Uterus (tissue), 3 donors: ENCODE measurements at regions not wholly inside any gene's neighbourhood (a gene's known extent, or its start where the extent isn't known, plus 50 kb on each side); places are given as distances from the start of the nearest gene placed in this dataset.

Experiments
- DNase-seq, 2 donors: peaks; one replicate each; pipeline ENCODE4 v3.0.0-alpha.2; 2019 to 2020
- H3K27ac ChIP-seq, 2 donors: fragments of 200-600 bp; sonication (generic); 1 replicate in 1 of 2; 2 replicates in 1 of 2; pipeline ENCODE4 v1.5.1; 2016 to 2018
- H3K27me3 ChIP-seq, 2 donors: fragments of 200-600 bp; sonication (generic); one replicate each; pipeline ENCODE4 v1.5.1; 2018 to 2019; ENCODE audit warnings: control low read depth in 1 of 2
- H3K36me3 ChIP-seq, 2 donors: fragments of 200-600 bp; sonication (generic); one replicate each; pipeline ENCODE4 v1.5.1; 2019; ENCODE audit warnings: control low read depth in 1 of 2
- H3K4me1 ChIP-seq, 2 donors: fragments of 200-600 bp; sonication (generic); one replicate each; pipeline ENCODE4 v1.5.1; 2018 to 2019; ENCODE audit warnings: control low read depth in 1 of 2
- H3K4me3 ChIP-seq, 2 donors: fragments of 200-600 bp; sonication (generic); 1 replicate in 1 of 2; 2 replicates in 1 of 2; pipeline ENCODE4 v1.5.1; 2018 to 2019; ENCODE audit warnings: mild to moderate bottlenecking in 1 of 2
- H3K9me3 ChIP-seq, 2 donors: fragments of 200-600 bp; sonication (generic); one replicate each; pipeline ENCODE4 v1.5.1; 2019; ENCODE audit warnings: control low read depth in 1 of 2
- POLR2A ChIP-seq, 2 donors: fragments of 450-650 bp; IDR thresholded peaks; one replicate each; pipeline ENCODE4 v1.6.1; 2016; ENCODE audit warnings: antibody characterized with exemption in 2 of 2, mild to moderate bottlenecking in 1 of 2, moderate library complexity in 1 of 2
- intact Hi-C: fragments of 100-400 bp; cut with DNase I; formaldehyde crosslinking; loops from one replicate; pipeline ENCODE4 v1.15.1; 2023; ENCODE audit warnings: low total_unique reads
- TF ChIP-seq, protein P1 (sequence below), 4 experiments: fragments of 200-600 bp in 2 of 4; fragments of 450-650 bp in 2 of 4; sonication (generic) in 2 of 4; IDR thresholded peaks; one replicate each; pipeline ENCODE4 v1.5.1; 2016 to 2019; ENCODE audit warnings: antibody characterized with exemption in 4 of 4, mild to moderate bottlenecking in 2 of 4, moderate library complexity in 1 of 4
- donor health status: DM: yes; HTN: yes; CAD: no.

- intact Hi-C loops: no loop called here
- Histone ChIP-seq H3K4me3 (no peak overlapping the region), H3K9me3 (no peaks in the 10 kb centered on the region), H3K4me1 (no peaks in the 10 kb centered on the region), H3K36me3 (no peaks in the 10 kb centered on the region), H3K27ac (peak overlapping the region in 1 of 2 donors; percentile 13), H3K27me3 (no peaks in the 10 kb centered on the region)
- DNase-seq: no peak
- TF ChIP-seq POLR2A (IDR thresholded peaks at IDR 0.05): no peak
- TF ChIP-seq, protein P1, sequence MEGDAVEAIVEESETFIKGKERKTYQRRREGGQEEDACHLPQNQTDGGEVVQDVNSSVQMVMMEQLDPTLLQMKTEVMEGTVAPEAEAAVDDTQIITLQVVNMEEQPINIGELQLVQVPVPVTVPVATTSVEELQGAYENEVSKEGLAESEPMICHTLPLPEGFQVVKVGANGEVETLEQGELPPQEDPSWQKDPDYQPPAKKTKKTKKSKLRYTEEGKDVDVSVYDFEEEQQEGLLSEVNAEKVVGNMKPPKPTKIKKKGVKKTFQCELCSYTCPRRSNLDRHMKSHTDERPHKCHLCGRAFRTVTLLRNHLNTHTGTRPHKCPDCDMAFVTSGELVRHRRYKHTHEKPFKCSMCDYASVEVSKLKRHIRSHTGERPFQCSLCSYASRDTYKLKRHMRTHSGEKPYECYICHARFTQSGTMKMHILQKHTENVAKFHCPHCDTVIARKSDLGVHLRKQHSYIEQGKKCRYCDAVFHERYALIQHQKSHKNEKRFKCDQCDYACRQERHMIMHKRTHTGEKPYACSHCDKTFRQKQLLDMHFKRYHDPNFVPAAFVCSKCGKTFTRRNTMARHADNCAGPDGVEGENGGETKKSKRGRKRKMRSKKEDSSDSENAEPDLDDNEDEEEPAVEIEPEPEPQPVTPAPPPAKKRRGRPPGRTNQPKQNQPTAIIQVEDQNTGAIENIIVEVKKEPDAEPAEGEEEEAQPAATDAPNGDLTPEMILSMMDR (IDR thresholded peaks at IDR 0.05): no peak
These were observed 98.5 kb downstream of the HDGFL1 start for GRCh38 chr6:22667855-22668254.

DNA sequence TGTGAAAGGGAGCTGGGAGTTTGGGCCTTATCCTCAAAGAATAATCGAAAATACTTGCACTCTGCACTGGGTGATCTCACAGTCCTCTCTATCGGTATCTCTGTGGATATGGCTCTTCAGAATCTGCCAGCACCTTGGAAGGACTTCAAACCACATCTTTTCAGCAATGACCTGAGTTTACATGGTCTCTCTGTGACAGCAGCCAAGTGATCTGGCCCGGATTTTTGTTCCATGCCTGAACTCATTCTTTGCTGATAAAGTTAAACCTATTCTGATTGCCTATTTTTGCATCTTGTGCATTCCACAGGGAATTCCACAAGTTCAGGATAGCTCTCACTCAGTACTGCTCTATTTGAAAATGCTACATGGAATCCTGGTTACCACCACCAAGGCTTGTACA, 98.9 kb downstream of the HDGFL1 start:
- H3K36me3 ChIP-seq: no peaks in the 10 kb centered on the region
- no peaks in the 10 kb centered on the region for H3K27me3 ChIP-seq
- intact Hi-C loops: no loop called here
- no peak for TF ChIP-seq POLR2A (IDR thresholded peaks at IDR 0.05)
- TF ChIP-seq, protein P1 (IDR thresholded peaks at IDR 0.05): no peak
- DNase-seq: no peak
- no peak overlapping the region for H3K27ac ChIP-seq
- H3K4me3 ChIP-seq: no peak overlapping the region
- no peaks in the 10 kb centered on the region for H3K4me1 ChIP-seq
- no peaks in the 10 kb centered on the region for H3K9me3 ChIP-seq

GRCh38 chr6:22668717-22669116, 99.4 kb downstream of the HDGFL1 start:
- H3K4me3 ChIP-seq: no peak overlapping the region
- intact Hi-C loops: no loop called here
- no peaks in the 10 kb centered on the region for H3K36me3 ChIP-seq
- H3K27ac ChIP-seq: no peak overlapping the region
- DNase-seq: no peak
- TF ChIP-seq, protein P1 (IDR thresholded peaks at IDR 0.05): no peak
- no peak for TF ChIP-seq POLR2A (IDR thresholded peaks at IDR 0.05)
- no peaks in the 10 kb centered on the region for H3K9me3 ChIP-seq
- no peaks in the 10 kb centered on the region for H3K4me1 ChIP-seq
- H3K27me3 ChIP-seq: no peaks in the 10 kb centered on the region

DNA sequence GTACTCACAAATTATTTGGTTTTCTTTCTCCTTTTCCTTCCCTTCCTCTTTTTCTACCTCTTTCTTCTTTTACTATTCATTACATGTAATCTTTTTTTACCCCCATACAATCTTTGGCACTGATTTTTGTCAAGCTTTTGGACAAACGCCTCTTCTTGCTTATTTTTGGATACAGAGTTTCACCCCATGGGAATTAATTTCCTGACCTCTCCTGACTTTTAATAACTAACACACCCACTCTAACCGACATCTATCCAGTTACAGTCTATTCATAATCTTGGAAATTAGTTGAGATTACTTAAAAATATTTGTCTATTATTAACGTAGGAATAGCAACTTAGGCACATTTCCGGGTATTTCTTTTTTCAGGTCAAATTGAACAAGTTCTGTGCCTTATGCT, 101.2 kb downstream of the HDGFL1 start:
- Histone ChIP-seq H3K4me3 (no peak overlapping the region), H3K4me1 (no peaks in the 10 kb centered on the region), H3K27ac (no peak overlapping the region), H3K9me3 (no peaks in the 10 kb centered on the region), H3K36me3 (no peaks in the 10 kb centered on the region), H3K27me3 (no peaks in the 10 kb centered on the region)
- TF ChIP-seq POLR2A (IDR thresholded peaks at IDR 0.05): no peak
- TF ChIP-seq, protein P1 (IDR thresholded peaks at IDR 0.05): no peak
- intact Hi-C loops: no loop called here
- no peak for DNase-seq

DNA sequence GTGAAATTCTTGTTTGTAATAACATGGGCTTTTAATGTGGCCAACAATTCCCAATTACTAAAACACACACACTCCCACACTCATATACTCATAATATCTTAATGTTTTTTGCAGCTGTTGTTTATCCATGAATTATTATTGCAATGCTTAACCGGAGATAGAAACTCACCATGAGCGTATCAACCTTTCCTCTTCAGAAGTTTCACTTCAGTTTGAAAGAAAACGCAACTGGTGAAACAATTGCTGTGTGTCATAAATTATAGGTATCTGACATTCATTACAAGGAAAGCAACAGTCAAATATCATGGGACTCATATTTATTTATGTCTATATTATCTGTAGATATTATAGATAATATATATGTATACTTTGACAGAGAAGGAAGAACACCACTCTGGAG, 104.1 kb downstream of the HDGFL1 start:
- TF ChIP-seq, protein P1 (IDR thresholded peaks at IDR 0.05): no peak
- TF ChIP-seq POLR2A (IDR thresholded peaks at IDR 0.05): no peak
- Histone ChIP-seq H3K4me3 (no peak overlapping the region), H3K27me3 (no peaks in the 10 kb centered on the region), H3K4me1 (no peaks in the 10 kb centered on the region), H3K36me3 (no peaks in the 10 kb centered on the region), H3K27ac (no peak overlapping the region), H3K9me3 (no peaks in the 10 kb centered on the region)
- DNase-seq: no peak
- intact Hi-C loops: no loop called here
